Uterus (tissue), 2 donors: ENCODE measurements at regions not wholly inside any gene's neighbourhood (a gene's known extent, or its start where the extent isn't known, plus 50 kb on each side); places are given as distances from the start of the nearest gene placed in this dataset.

Source experiments
- CTCF ChIP-seq, 4 experiments: fragments of 200-600 bp in 2 of 4; fragments of 450-650 bp in 2 of 4; sonication (generic) in 2 of 4; IDR thresholded peaks; one replicate each; pipeline ENCODE4 v1.5.1; 2016 to 2019; ENCODE audit warnings: antibody characterized with exemption in 4 of 4, mild to moderate bottlenecking in 2 of 4, moderate library complexity in 1 of 4
- POLR2A ChIP-seq, 2 donors: fragments of 450-650 bp; IDR thresholded peaks; one replicate each; pipeline ENCODE4 v1.6.1; 2016; ENCODE audit warnings: antibody characterized with exemption in 2 of 2, mild to moderate bottlenecking in 1 of 2, moderate library complexity in 1 of 2

GRCh38 chr3:177493091-177493490, 295.8 kb upstream of the TBL1XR1 start:
- no peak for TF ChIP-seq CTCF (IDR thresholded peaks at IDR 0.05)
- TF ChIP-seq POLR2A (IDR thresholded peaks at IDR 0.05) = no peak
